Activated naive CD8-positive, alpha-beta T cell (primary cell): ENCODE measurements at regions not wholly inside any gene's neighbourhood (a gene's known extent, or its start where the extent isn't known, plus 50 kb on each side); places are given as distances from the start of the nearest gene placed in this dataset.
"Not testable (repeated sequence)": the region's sequence is repeated elsewhere in the genome, so short reads cannot be mapped to it uniquely, and the experiment has no call there.

Source experiments
- H3K27ac Mint-ChIP-seq: one replicate; pipeline ENCODE4 v1.8.0; 2021; ENCODE audit warnings: mixed read lengths
- H3K27me3 Mint-ChIP-seq: one replicate; pipeline ENCODE4 v1.8.0; 2021; ENCODE audit warnings: mixed read lengths
- H3K36me3 Mint-ChIP-seq: one replicate; pipeline ENCODE4 v1.8.0; 2021; ENCODE audit warnings: mixed read lengths
- H3K4me1 Mint-ChIP-seq: one replicate; pipeline ENCODE4 v1.8.0; 2021; ENCODE audit warnings: low read depth, mixed read lengths
- H3K4me3 Mint-ChIP-seq: one replicate; pipeline ENCODE4 v1.8.0; 2021; ENCODE audit warnings: mild to moderate bottlenecking, mixed read lengths
- H3K9me3 Mint-ChIP-seq: one replicate; pipeline ENCODE4 v1.8.0; 2021; ENCODE audit warnings: low read depth, mixed read lengths

- H3K4me3 Mint-ChIP-seq, result no peak overlapping the region
- no peaks in the 10 kb centered on the region for H3K36me3 Mint-ChIP-seq
- H3K4me1 Mint-ChIP-seq, result no peaks in the 10 kb centered on the region
- no peaks in the 10 kb centered on the region for H3K9me3 Mint-ChIP-seq
- no peaks in the 10 kb centered on the region for H3K27me3 Mint-ChIP-seq
- no peak overlapping the region for H3K27ac Mint-ChIP-seq
Observed at GRCh38 chr2:198534756-198535155, 730.4 kb downstream of the PLCL1 start.

GRCh38 chr2:198525211-198525969 is 721.0 kb downstream of the PLCL1 start:
- Mint-ChIP-seq H3K27me3 (peaks cover 3% of the 10 kb centered on the region), H3K4me1 (no peaks in the 10 kb centered on the region), H3K4me3 (no peak overlapping the region), H3K27ac (no peak overlapping the region), H3K36me3 (no peaks in the 10 kb centered on the region), H3K9me3 (no peaks in the 10 kb centered on the region)

GRCh38 chr2:198523710-198524109 is 719.3 kb downstream of the PLCL1 start:
- Mint-ChIP-seq H3K4me3 (no peak overlapping the region), H3K27me3 (peaks cover 3% of the 10 kb centered on the region), H3K27ac (no peak overlapping the region), H3K4me1 (no peaks in the 10 kb centered on the region), H3K9me3 (no peaks in the 10 kb centered on the region), H3K36me3 (no peaks in the 10 kb centered on the region)

- no peaks in the 10 kb centered on the region for H3K4me1 Mint-ChIP-seq
- no peaks in the 10 kb centered on the region for H3K36me3 Mint-ChIP-seq
- peaks cover 1% of the 10 kb centered on the region for H3K27me3 Mint-ChIP-seq
- no peak overlapping the region for H3K4me3 Mint-ChIP-seq
- peaks cover 3% of the 10 kb centered on the region for H3K9me3 Mint-ChIP-seq
- no peak overlapping the region for H3K27ac Mint-ChIP-seq
Observed at GRCh38 chr2:198518935-198519334, 714.5 kb downstream of the PLCL1 start.

- no peaks in the 10 kb centered on the region for H3K36me3 Mint-ChIP-seq
- no peak overlapping the region for H3K27ac Mint-ChIP-seq
- H3K4me1 Mint-ChIP-seq, result no peaks in the 10 kb centered on the region
- no peak overlapping the region for H3K4me3 Mint-ChIP-seq
- H3K27me3 Mint-ChIP-seq, result peaks cover 1% of the 10 kb centered on the region
- peaks cover 3% of the 10 kb centered on the region for H3K9me3 Mint-ChIP-seq
Observed at GRCh38 chr2:198517976-198518375, 713.6 kb downstream of the PLCL1 start.

GRCh38 chr2:198508610-198509009 is 704.2 kb downstream of the PLCL1 start:
- H3K36me3 Mint-ChIP-seq, H3K9me3 Mint-ChIP-seq, H3K4me1 Mint-ChIP-seq, H3K27me3 Mint-ChIP-seq, H3K4me3 Mint-ChIP-seq, H3K27ac Mint-ChIP-seq: not testable (repeated sequence)

- H3K27me3 Mint-ChIP-seq, result peaks cover 1% of the 10 kb centered on the region
- H3K36me3 Mint-ChIP-seq, result no peaks in the 10 kb centered on the region
- H3K4me1 Mint-ChIP-seq, result no peaks in the 10 kb centered on the region
- H3K27ac Mint-ChIP-seq, result no peak overlapping the region
- H3K4me3 Mint-ChIP-seq, result no peak overlapping the region
- H3K9me3 Mint-ChIP-seq, result no peaks in the 10 kb centered on the region
Observed at GRCh38 chr2:198499539-198499938, 695.1 kb downstream of the PLCL1 start.

- Mint-ChIP-seq H3K27me3 (peaks cover 1% of the 10 kb centered on the region), H3K36me3 (no peaks in the 10 kb centered on the region), H3K9me3 (no peaks in the 10 kb centered on the region), H3K4me3 (no peak overlapping the region), H3K4me1 (no peaks in the 10 kb centered on the region), H3K27ac (no peak overlapping the region)
Observed at GRCh38 chr2:198498516-198498915, 694.1 kb downstream of the PLCL1 start.

- no peaks in the 10 kb centered on the region for H3K9me3 Mint-ChIP-seq
- no peaks in the 10 kb centered on the region for H3K4me1 Mint-ChIP-seq
- no peaks in the 10 kb centered on the region for H3K36me3 Mint-ChIP-seq
- no peak overlapping the region for H3K4me3 Mint-ChIP-seq
- H3K27me3 Mint-ChIP-seq, result peaks cover 1% of the 10 kb centered on the region
- H3K27ac Mint-ChIP-seq, result no peak overlapping the region
Observed at GRCh38 chr2:198498048-198498447, 693.7 kb downstream of the PLCL1 start.

GRCh38 chr2:198494931-198495330 is 690.5 kb downstream of the PLCL1 start:
- Mint-ChIP-seq H3K27ac (no peak overlapping the region), H3K4me1 (no peaks in the 10 kb centered on the region), H3K9me3 (no peaks in the 10 kb centered on the region), H3K27me3 (no peaks in the 10 kb centered on the region), H3K4me3 (no peak overlapping the region), H3K36me3 (no peaks in the 10 kb centered on the region)

GRCh38 chr2:198490748-198491147 is 686.4 kb downstream of the PLCL1 start:
- H3K9me3 Mint-ChIP-seq, result no peaks in the 10 kb centered on the region
- no peak overlapping the region for H3K4me3 Mint-ChIP-seq
- H3K36me3 Mint-ChIP-seq, result no peaks in the 10 kb centered on the region
- no peaks in the 10 kb centered on the region for H3K27me3 Mint-ChIP-seq
- H3K27ac Mint-ChIP-seq, result no peak overlapping the region
- no peaks in the 10 kb centered on the region for H3K4me1 Mint-ChIP-seq

- Mint-ChIP-seq H3K27ac (no peak overlapping the region), H3K27me3 (no peaks in the 10 kb centered on the region), H3K4me1 (no peaks in the 10 kb centered on the region), H3K9me3 (no peaks in the 10 kb centered on the region), H3K4me3 (no peak overlapping the region), H3K36me3 (no peaks in the 10 kb centered on the region)
Observed at GRCh38 chr2:198488964-198489363, 684.6 kb downstream of the PLCL1 start.

- Mint-ChIP-seq H3K27ac (no peak overlapping the region), H3K4me1 (no peaks in the 10 kb centered on the region), H3K36me3 (no peaks in the 10 kb centered on the region), H3K27me3 (peaks cover 2% of the 10 kb centered on the region), H3K9me3 (no peaks in the 10 kb centered on the region), H3K4me3 (no peak overlapping the region)
Observed at GRCh38 chr2:198483051-198483450, 678.7 kb downstream of the PLCL1 start.

- no peak overlapping the region for H3K27ac Mint-ChIP-seq
- H3K4me3 Mint-ChIP-seq, result no peak overlapping the region
- no peaks in the 10 kb centered on the region for H3K36me3 Mint-ChIP-seq
- no peaks in the 10 kb centered on the region for H3K9me3 Mint-ChIP-seq
- H3K4me1 Mint-ChIP-seq, result no peaks in the 10 kb centered on the region
- H3K27me3 Mint-ChIP-seq, result peaks cover 2% of the 10 kb centered on the region
Observed at GRCh38 chr2:198479065-198479464, 674.7 kb downstream of the PLCL1 start.

GRCh38 chr2:198478361-198478760 is 674.0 kb downstream of the PLCL1 start:
- Mint-ChIP-seq H3K27me3 (peaks cover 2% of the 10 kb centered on the region), H3K27ac (no peak overlapping the region), H3K4me1 (no peaks in the 10 kb centered on the region), H3K9me3 (no peaks in the 10 kb centered on the region), H3K4me3 (no peak overlapping the region), H3K36me3 (no peaks in the 10 kb centered on the region)

GRCh38 chr2:198476007-198476406 is 671.6 kb downstream of the PLCL1 start:
- H3K36me3 Mint-ChIP-seq, result no peaks in the 10 kb centered on the region
- no peak overlapping the region for H3K27ac Mint-ChIP-seq
- H3K4me1 Mint-ChIP-seq, result no peaks in the 10 kb centered on the region
- no peak overlapping the region for H3K4me3 Mint-ChIP-seq
- H3K27me3 Mint-ChIP-seq, result peaks cover under 1% of the 10 kb centered on the region
- no peaks in the 10 kb centered on the region for H3K9me3 Mint-ChIP-seq
